ENCODE measurements at regions not wholly inside any gene's neighbourhood (a gene's known extent, or its start where the extent isn't known, plus 50 kb on each side); places are given as distances from the start of the nearest gene placed in this dataset.

DNA sequence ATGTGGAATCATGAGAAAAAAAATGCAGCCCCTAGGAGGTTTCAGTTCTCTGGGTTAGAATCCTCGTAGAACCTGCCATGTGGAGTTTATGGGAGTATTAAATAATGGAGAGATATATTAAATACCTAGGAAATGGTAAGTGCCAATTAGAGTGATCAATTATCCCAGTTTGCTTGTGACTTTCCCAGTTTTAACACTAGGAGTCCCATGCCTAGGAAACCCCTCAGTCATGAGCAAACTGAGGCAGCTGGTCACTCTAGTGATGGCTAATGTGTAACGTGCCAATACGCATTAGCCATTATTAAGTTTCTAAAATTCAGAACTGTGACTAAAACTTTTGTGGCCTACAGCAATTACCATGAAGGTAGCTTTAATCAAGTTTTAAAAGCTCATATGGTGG, 720.6 kb downstream of the TAF11L14 start:
- no peak overlapping the region for H3K4me3 ChIP-seq
- H3K36me3 ChIP-seq, result no peaks in the 10 kb centered on the region
- no peak for DNase-seq (ENCODE audit: extremely low spot score in 2 of 2)
- H3K27me3 ChIP-seq, result no peaks in the 10 kb centered on the region
- H3K9me3 ChIP-seq, result no peaks in the 10 kb centered on the region
- no peak overlapping the region for H3K27ac ChIP-seq
- intact Hi-C loops (cut with DNase I), result no loop called here
- TF ChIP-seq POLR2A (IDR thresholded peaks at IDR 0.05) (no peak), POLR2AphosphoS5 (IDR thresholded peaks at IDR 0.05; ENCODE audit: insufficient read depth in 1 of 2, low read depth in 1 of 2) (no peak)
- TF ChIP-seq, protein P1, sequence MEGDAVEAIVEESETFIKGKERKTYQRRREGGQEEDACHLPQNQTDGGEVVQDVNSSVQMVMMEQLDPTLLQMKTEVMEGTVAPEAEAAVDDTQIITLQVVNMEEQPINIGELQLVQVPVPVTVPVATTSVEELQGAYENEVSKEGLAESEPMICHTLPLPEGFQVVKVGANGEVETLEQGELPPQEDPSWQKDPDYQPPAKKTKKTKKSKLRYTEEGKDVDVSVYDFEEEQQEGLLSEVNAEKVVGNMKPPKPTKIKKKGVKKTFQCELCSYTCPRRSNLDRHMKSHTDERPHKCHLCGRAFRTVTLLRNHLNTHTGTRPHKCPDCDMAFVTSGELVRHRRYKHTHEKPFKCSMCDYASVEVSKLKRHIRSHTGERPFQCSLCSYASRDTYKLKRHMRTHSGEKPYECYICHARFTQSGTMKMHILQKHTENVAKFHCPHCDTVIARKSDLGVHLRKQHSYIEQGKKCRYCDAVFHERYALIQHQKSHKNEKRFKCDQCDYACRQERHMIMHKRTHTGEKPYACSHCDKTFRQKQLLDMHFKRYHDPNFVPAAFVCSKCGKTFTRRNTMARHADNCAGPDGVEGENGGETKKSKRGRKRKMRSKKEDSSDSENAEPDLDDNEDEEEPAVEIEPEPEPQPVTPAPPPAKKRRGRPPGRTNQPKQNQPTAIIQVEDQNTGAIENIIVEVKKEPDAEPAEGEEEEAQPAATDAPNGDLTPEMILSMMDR (IDR thresholded peaks at IDR 0.05), result no peak
- no peaks in the 10 kb centered on the region for H3K4me1 ChIP-seq

DNA sequence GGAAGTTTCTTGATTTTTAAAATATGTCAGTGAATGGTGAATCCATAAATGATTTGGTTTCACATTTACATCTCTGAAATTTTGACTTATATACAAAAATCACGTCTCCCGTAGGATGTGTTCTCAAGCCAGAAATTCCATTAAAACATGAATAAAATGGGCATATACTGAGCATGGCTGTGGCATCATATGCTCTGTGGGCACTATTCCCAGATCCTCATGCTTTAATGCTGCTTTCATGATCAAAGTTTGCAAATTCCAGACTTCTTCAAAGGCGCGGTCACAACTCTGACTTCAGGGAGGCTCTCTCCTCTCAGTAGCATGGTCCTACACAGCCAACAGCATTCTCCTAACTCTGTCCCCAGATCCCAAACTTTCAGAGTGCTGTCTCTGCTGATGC, 723.2 kb downstream of the TAF11L14 start:
- Histone ChIP-seq H3K27ac (no peak overlapping the region), H3K27me3 (no peaks in the 10 kb centered on the region), H3K4me3 (no peak overlapping the region), H3K36me3 (no peaks in the 10 kb centered on the region), H3K9me3 (no peaks in the 10 kb centered on the region), H3K4me1 (no peaks in the 10 kb centered on the region)
- TF ChIP-seq, protein P1 (IDR thresholded peaks at IDR 0.05), result no peak
- no peak for TF ChIP-seq POLR2AphosphoS5 (IDR thresholded peaks at IDR 0.05; ENCODE audit: insufficient read depth in 1 of 2, low read depth in 1 of 2)
- TF ChIP-seq POLR2A (IDR thresholded peaks at IDR 0.05), result no peak
- DNase-seq (ENCODE audit: extremely low spot score in 2 of 2), result no peak
- intact Hi-C loops (cut with DNase I), result no loop called here

- intact Hi-C loops (cut with DNase I), result no loop called here
- H3K4me3 ChIP-seq, result no peak overlapping the region
- DNase-seq (ENCODE audit: extremely low spot score in 2 of 2), result no peak
- H3K4me1 ChIP-seq, result no peaks in the 10 kb centered on the region
- H3K27ac ChIP-seq, result no peak overlapping the region
- no peaks in the 10 kb centered on the region for H3K36me3 ChIP-seq
- H3K27me3 ChIP-seq, result no peaks in the 10 kb centered on the region
- no peaks in the 10 kb centered on the region for H3K9me3 ChIP-seq
- TF ChIP-seq, protein P1 (IDR thresholded peaks at IDR 0.05), result no peak
- TF ChIP-seq POLR2AphosphoS5 (IDR thresholded peaks at IDR 0.05; ENCODE audit: insufficient read depth in 1 of 2, low read depth in 1 of 2), result no peak
- no peak for TF ChIP-seq POLR2A (IDR thresholded peaks at IDR 0.05)
These were observed 732.0 kb downstream of the TAF11L14 start for GRCh38 chr5:18366234-18366633.

DNA sequence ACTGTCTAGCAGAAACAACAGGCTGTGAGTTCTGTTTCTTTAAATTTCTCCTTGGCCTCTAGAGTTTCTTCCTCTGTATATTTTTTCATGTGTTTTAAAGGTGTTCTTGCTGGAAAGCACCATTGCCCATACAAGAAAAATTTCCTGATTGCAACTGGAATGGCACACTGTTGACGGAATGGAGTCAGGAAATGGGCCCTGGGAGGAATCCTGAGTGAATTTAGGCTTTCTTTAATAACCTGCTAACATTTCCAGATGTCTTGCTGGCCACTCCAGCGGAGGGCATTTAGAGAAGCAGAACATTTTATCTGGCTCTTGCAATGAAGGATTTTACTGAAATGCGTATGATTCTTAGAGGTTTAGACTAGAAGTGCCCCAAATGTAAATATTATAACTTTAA, 736.3 kb downstream of the TAF11L14 start:
- Histone ChIP-seq H3K9me3 (no peaks in the 10 kb centered on the region), H3K4me1 (no peaks in the 10 kb centered on the region), H3K27ac (no peak overlapping the region), H3K36me3 (no peaks in the 10 kb centered on the region), H3K27me3 (no peaks in the 10 kb centered on the region), H3K4me3 (no peak overlapping the region)
- DNase-seq (ENCODE audit: extremely low spot score in 2 of 2), result no peak
- intact Hi-C loops (cut with DNase I), result no loop called here
- TF ChIP-seq, protein P1 (IDR thresholded peaks at IDR 0.05), result no peak
- TF ChIP-seq POLR2AphosphoS5 (IDR thresholded peaks at IDR 0.05; ENCODE audit: insufficient read depth in 1 of 2, low read depth in 1 of 2) (no peak), POLR2A (IDR thresholded peaks at IDR 0.05) (no peak)

DNA sequence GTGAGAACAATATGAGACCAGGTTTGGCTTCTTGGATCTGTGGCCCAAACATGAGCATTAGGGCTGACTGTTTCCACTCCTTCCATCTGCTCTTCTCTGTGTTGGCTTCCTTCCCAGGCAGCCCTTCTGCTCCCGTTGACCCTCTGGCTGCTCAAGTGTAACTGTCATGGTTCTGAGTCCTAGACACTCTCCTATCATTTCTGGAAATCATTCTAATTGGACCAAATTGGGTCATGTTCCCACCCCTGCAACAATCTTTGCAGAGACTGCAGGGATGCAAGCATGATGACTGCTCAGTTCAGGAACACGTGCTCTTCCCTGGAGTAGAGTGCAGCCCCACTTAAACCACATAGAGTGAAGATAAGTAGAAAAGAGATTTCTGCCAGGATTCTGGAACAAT, 741.4 kb downstream of the TAF11L14 start:
- Histone ChIP-seq H3K9me3 (no peaks in the 10 kb centered on the region), H3K27me3 (no peaks in the 10 kb centered on the region), H3K4me1 (no peaks in the 10 kb centered on the region), H3K27ac (no peak overlapping the region), H3K4me3 (no peak overlapping the region), H3K36me3 (no peaks in the 10 kb centered on the region)
- intact Hi-C loops (cut with DNase I), result no loop called here
- no peak for DNase-seq (ENCODE audit: extremely low spot score in 2 of 2)
- TF ChIP-seq, protein P1 (IDR thresholded peaks at IDR 0.05), result no peak
- TF ChIP-seq POLR2AphosphoS5 (IDR thresholded peaks at IDR 0.05; ENCODE audit: insufficient read depth in 1 of 2, low read depth in 1 of 2), result no peak
- no peak for TF ChIP-seq POLR2A (IDR thresholded peaks at IDR 0.05)

Data from vagina (tissue), 2 donors.